ENCODE measurements at regions not wholly inside any gene's neighbourhood (a gene's known extent, or its start where the extent isn't known, plus 50 kb on each side); places are given as distances from the start of the nearest gene placed in this dataset.
"Not testable (repeated sequence)": the region's sequence is repeated elsewhere in the genome, so short reads cannot be mapped to it uniquely, and the experiment has no call there.

- not testable (repeated sequence) for H3K9ac ChIP-seq (ENCODE audit: insufficient read length); H3K27ac ChIP-seq; H3K9me3 ChIP-seq (ENCODE audit: low read depth, low read length); H3K36me3 ChIP-seq (ENCODE audit: insufficient read depth, low read length); H3K4me3 ChIP-seq; DNase-seq (ENCODE audit: low read depth, low spot score)
These were observed 55.3 kb downstream of the BBS10 start for GRCh38 chr12:76292891-76293290.

GRCh38 chr12:76292305-76292704 lies 55.9 kb downstream of the BBS10 start:
- not testable (repeated sequence) for DNase-seq (ENCODE audit: low read depth, low spot score); H3K36me3 ChIP-seq (ENCODE audit: insufficient read depth, low read length); H3K4me3 ChIP-seq; H3K9me3 ChIP-seq (ENCODE audit: low read depth, low read length); H3K27ac ChIP-seq; H3K9ac ChIP-seq (ENCODE audit: insufficient read length)

- TF ChIP-seq FOXP2 (optimal IDR thresholded peaks at IDR 0.05; ENCODE audit: control extremely low read depth, extremely low read length, insufficient read depth) (no peak), EZH2 (IDR thresholded peaks at IDR 0.05) (no peak), POLR2AphosphoS5 (IDR thresholded peaks at IDR 0.05; ENCODE audit: borderline replicate concordance, low read depth, low read length) (no peak)
- DNase-seq (ENCODE audit: low read depth, low spot score): no peak
- H3K4me3 ChIP-seq: no peak overlapping the region
- H3K27ac ChIP-seq: no peak overlapping the region
- H3K9ac ChIP-seq (ENCODE audit: insufficient read length): no peak overlapping the region
- H3K9me3 ChIP-seq (ENCODE audit: low read depth, low read length): no peaks in the 10 kb centered on the region
- no peaks in the 10 kb centered on the region for H3K36me3 ChIP-seq (ENCODE audit: insufficient read depth, low read length)
These were observed 57.0 kb downstream of the BBS10 start for GRCh38 chr12:76290963-76291859.

GRCh38 chr12:76288218-76288617 lies 60.0 kb downstream of the BBS10 start:
- no peaks in the 10 kb centered on the region for H3K36me3 ChIP-seq (ENCODE audit: insufficient read depth, low read length)
- no peak overlapping the region for H3K4me3 ChIP-seq
- DNase-seq (ENCODE audit: low read depth, low spot score): no peak
- H3K9ac ChIP-seq (ENCODE audit: insufficient read length): no peak overlapping the region
- no peak overlapping the region for H3K27ac ChIP-seq
- TF ChIP-seq POLR2AphosphoS5 (IDR thresholded peaks at IDR 0.05; ENCODE audit: borderline replicate concordance, low read depth, low read length) (no peak), FOXP2 (optimal IDR thresholded peaks at IDR 0.05; ENCODE audit: control extremely low read depth, extremely low read length, insufficient read depth) (no peak), EZH2 (IDR thresholded peaks at IDR 0.05) (no peak)
- H3K9me3 ChIP-seq (ENCODE audit: low read depth, low read length): no peaks in the 10 kb centered on the region

GRCh38 chr12:76284816-76285750 lies 63.1 kb downstream of the BBS10 start:
- H3K9ac ChIP-seq (ENCODE audit: insufficient read length): no peak overlapping the region
- H3K9me3 ChIP-seq (ENCODE audit: low read depth, low read length): no peaks in the 10 kb centered on the region
- H3K27ac ChIP-seq: no peak overlapping the region
- TF ChIP-seq EZH2 (IDR thresholded peaks at IDR 0.05) (no peak), POLR2AphosphoS5 (IDR thresholded peaks at IDR 0.05; ENCODE audit: borderline replicate concordance, low read depth, low read length) (no peak), FOXP2 (optimal IDR thresholded peaks at IDR 0.05; ENCODE audit: control extremely low read depth, extremely low read length, insufficient read depth) (no peak)
- no peak overlapping the region for H3K4me3 ChIP-seq
- no peak for DNase-seq (ENCODE audit: low read depth, low spot score)
- no peaks in the 10 kb centered on the region for H3K36me3 ChIP-seq (ENCODE audit: insufficient read depth, low read length)

GRCh38 chr12:76282744-76283143 lies 65.5 kb downstream of the BBS10 start:
- Histone ChIP-seq H3K36me3 (ENCODE audit: insufficient read depth, low read length) (no peaks in the 10 kb centered on the region), H3K27ac (no peak overlapping the region), H3K9me3 (ENCODE audit: low read depth, low read length) (no peaks in the 10 kb centered on the region), H3K9ac (ENCODE audit: insufficient read length) (no peak overlapping the region), H3K4me3 (no peak overlapping the region)
- no peak for TF ChIP-seq EZH2 (IDR thresholded peaks at IDR 0.05)
- no peak for TF ChIP-seq POLR2AphosphoS5 (IDR thresholded peaks at IDR 0.05; ENCODE audit: borderline replicate concordance, low read depth, low read length)
- TF ChIP-seq FOXP2 (optimal IDR thresholded peaks at IDR 0.05; ENCODE audit: control extremely low read depth, extremely low read length, insufficient read depth): no peak
- no peak for DNase-seq (ENCODE audit: low read depth, low spot score)

GRCh38 chr12:76277480-76277879 lies 70.7 kb downstream of the BBS10 start:
- Histone ChIP-seq H3K4me3 (no peak overlapping the region), H3K9ac (ENCODE audit: insufficient read length) (no peak overlapping the region), H3K9me3 (ENCODE audit: low read depth, low read length) (no peaks in the 10 kb centered on the region), H3K36me3 (ENCODE audit: insufficient read depth, low read length) (no peaks in the 10 kb centered on the region), H3K27ac (no peak overlapping the region)
- no peak for TF ChIP-seq FOXP2 (optimal IDR thresholded peaks at IDR 0.05; ENCODE audit: control extremely low read depth, extremely low read length, insufficient read depth)
- TF ChIP-seq EZH2 (IDR thresholded peaks at IDR 0.05): no peak
- no peak for TF ChIP-seq POLR2AphosphoS5 (IDR thresholded peaks at IDR 0.05; ENCODE audit: borderline replicate concordance, low read depth, low read length)
- no peak for DNase-seq (ENCODE audit: low read depth, low spot score)

- Histone ChIP-seq H3K4me3 (no peak overlapping the region), H3K9me3 (ENCODE audit: low read depth, low read length) (no peaks in the 10 kb centered on the region), H3K36me3 (ENCODE audit: insufficient read depth, low read length) (no peaks in the 10 kb centered on the region), H3K27ac (no peak overlapping the region), H3K9ac (ENCODE audit: insufficient read length) (no peak overlapping the region)
- TF ChIP-seq EZH2 (IDR thresholded peaks at IDR 0.05) (no peak), FOXP2 (optimal IDR thresholded peaks at IDR 0.05; ENCODE audit: control extremely low read depth, extremely low read length, insufficient read depth) (no peak), POLR2AphosphoS5 (IDR thresholded peaks at IDR 0.05; ENCODE audit: borderline replicate concordance, low read depth, low read length) (no peak)
- no peak for DNase-seq (ENCODE audit: low read depth, low spot score)
These were observed 71.6 kb downstream of the BBS10 start for GRCh38 chr12:76276499-76277151.
